K562 (cell line): ENCODE measurements at regions not wholly inside any gene's neighbourhood (a gene's known extent, or its start where the extent isn't known, plus 50 kb on each side); places are given as distances from the start of the nearest gene placed in this dataset.
A peak's percentile ranks its signal among the peaks of the same experiment; 100 is the strongest.

ENCODE experiments used
- ATAC-seq: fragments of 200-7000 bp; cut with Tn5 transposase; 3 replicates; pipeline ENCODE4 v1.9.1; 2020; ENCODE audit warnings: moderate library complexity
- BruUV-seq: library from RNA; stranded (reverse); fragments of 400-500 nt; replicated peaks from 2 replicates; lab custom pipeline; 2021; lab: Mats Ljungman, UMichigan
- CTCF ChIA-PET: fragments of 300-600 bp; formaldehyde crosslinking; extraction: SDS; loops from one replicate; lab custom pipeline; 2021; ENCODE audit warnings: low intra/inter-chr PET ratio; lab: Yijun Ruan, JAX
- POLR2A ChIA-PET: fragments of 300-600, 350-650 bp; sonication (Branson Sonifier 250); formaldehyde crosslinking; extraction: SDS; loops from one replicate; lab custom pipeline; 2021; ENCODE audit warnings: antibody characterized with exemption, inconsistent platforms; lab: Yijun Ruan, JAX
- DNase-seq, 4 experiments: peaks; one replicate each; pipeline versions ENCODE4 v3.0.0 to v3.0.0-alpha.2; 2011 to 2018; ENCODE audit warnings: low spot score in 3 of 4, mixed read lengths in 3 of 4; ENCODE audit errors: extremely low read depth in 1 of 4
- FAIRE-seq: peaks from 2 replicates; lab custom pipeline; 2011; peaks lifted over from hg19 to GRCh38; lab: Jason Lieb, UNC
- H2AFZ ChIP-seq: 2 replicates; pipeline ENCODE4 v1.6.0; 2011; ENCODE audit warnings: low read depth, low read length, control low read depth, inconsistent platforms
- H3K27ac ChIP-seq: fragments of 200-600 bp; 3 replicates; pipeline ENCODE4 v1.8.0; 2011; ENCODE audit warnings: low read depth, mild to moderate bottlenecking, control low read depth, inconsistent platforms, low read length, moderate library complexity, mixed read lengths; ENCODE audit errors: extremely low read depth
- H3K27me3 ChIP-seq, 2 experiments: fragments of 300-600 bp in 1 of 2; 2 replicates in 1 of 2; 3 replicates in 1 of 2; pipeline versions ENCODE4 v1.6.0 to v1.8.0; 2011; ENCODE audit warnings: inconsistent platforms in 2 of 2, low read length in 2 of 2, mild to moderate bottlenecking in 1 of 2, mixed read lengths in 1 of 2, moderate library complexity in 1 of 2; ENCODE audit not compliant: control insufficient read depth in 2 of 2, insufficient read depth in 2 of 2
- H3K36me3 ChIP-seq: fragments of 300-600 bp; 3 replicates; pipeline ENCODE4 v1.8.0; 2011; ENCODE audit warnings: mild to moderate bottlenecking, low read length, inconsistent platforms; ENCODE audit not compliant: control insufficient read depth, insufficient read depth
- H3K4me1 ChIP-seq, 2 experiments: fragments of 200-600 bp in 1 of 2; replicated peaks in 1 of 2; 2 replicates in 1 of 2; 3 replicates in 1 of 2; pipeline versions ENCODE4 v1.5.1 to v1.8.0; 2011; ENCODE audit warnings: inconsistent platforms in 2 of 2, low read length in 2 of 2, mild to moderate bottlenecking in 1 of 2, mixed read lengths in 1 of 2, moderate library complexity in 1 of 2; ENCODE audit not compliant: control insufficient read depth in 2 of 2, insufficient read depth in 2 of 2
- H3K4me2 ChIP-seq: 2 replicates; pipeline ENCODE4 v1.6.1; 2011; ENCODE audit warnings: low read length, control low read depth, inconsistent platforms, mixed read lengths; ENCODE audit not compliant: insufficient read depth
- H3K4me3 ChIP-seq: fragments of 200-600 bp; sonication (generic), shearing (Covaris generic); 2 replicates; pipeline ENCODE4 v1.5.1; 2016; ENCODE audit warnings: control low read depth, inconsistent platforms
- H3K79me2 ChIP-seq: fragments of 200-600 bp; 3 replicates; pipeline ENCODE4 v1.8.0; 2011; ENCODE audit warnings: low read length, inconsistent platforms; ENCODE audit not compliant: control insufficient read depth, insufficient read depth
- H3K9ac ChIP-seq, 2 experiments: 2 replicates each; pipeline versions ENCODE4 v1.6.0 to v1.6.1; 2011; ENCODE audit warnings: low read depth in 2 of 2, low read length in 2 of 2, control low read depth in 1 of 2, inconsistent platforms in 1 of 2, mild to moderate bottlenecking in 1 of 2, mixed read lengths in 1 of 2; ENCODE audit not compliant: insufficient read depth in 1 of 2
- H3K9me1 ChIP-seq: one replicate; pipeline ENCODE4 v1.6.0; 2011; ENCODE audit warnings: inconsistent platforms, mild to moderate bottlenecking, low read length, moderate library complexity; ENCODE audit not compliant: control insufficient read depth, insufficient read depth
- H3K9me3 ChIP-seq: replicated peaks from 2 replicates; pipeline ENCODE4 v1.5.1; 2011; ENCODE audit warnings: low read depth, low read length, inconsistent platforms; ENCODE audit not compliant: control insufficient read depth, insufficient read depth
- H4K20me1 ChIP-seq: replicated peaks from 2 replicates; pipeline ENCODE4 v1.6.1; 2011; ENCODE audit warnings: low read length, inconsistent platforms, mixed read lengths; ENCODE audit not compliant: control insufficient read depth, insufficient read depth
- DMBX1 ChIP-seq: fragments of 250-450 bp; sonication (Bioruptor Pico); IDR thresholded peaks from 2 replicates; pipeline ENCODE4 v1.8.0; 2022; ENCODE audit warnings: inconsistent platforms, mild to moderate bottlenecking, moderate library complexity, borderline replicate concordance
- FOXM1 ChIP-seq, 2 experiments: fragments of 450-650 bp in 1 of 2; sonication (generic) in 1 of 2; formaldehyde crosslinking in 1 of 2; IDR thresholded peaks; 2 replicates each; pipeline versions ENCODE4 v1.6.1 to v1.9.0; 2017 to 2022; ENCODE audit warnings: low read depth in 2 of 2, mild to moderate bottlenecking in 2 of 2, missing genetic modification reagents in 1 of 2, moderate library complexity in 1 of 2
- HDGF ChIP-seq: fragments of 450-650 bp; IDR thresholded peaks from 2 replicates; pipeline ENCODE4 v1.6.1; 2016
- HMG20B ChIP-seq: fragments of 250-450 bp; sonication (Bioruptor Pico); IDR thresholded peaks from 2 replicates; pipeline ENCODE4 v1.5.0; 2021; ENCODE audit warnings: mild to moderate bottlenecking
- MCM7 ChIP-seq, 2 experiments: fragments of 450-650 bp; IDR thresholded peaks; 2 replicates each; pipeline ENCODE4 v1.6.1; 2016 to 2018
- NFIC ChIP-seq: fragments of 450-650 bp; IDR thresholded peaks from 2 replicates; pipeline ENCODE4 v1.6.1; 2017; ENCODE audit warnings: mild to moderate bottlenecking, inconsistent platforms
- RBM34 ChIP-seq: fragments of 200-400 bp; formaldehyde crosslinking; IDR thresholded peaks from 2 replicates; pipeline ENCODE4 v1.6.1; 2018; ENCODE audit warnings: low read length, borderline replicate concordance; ENCODE audit not compliant: insufficient read depth
- SAFB2 ChIP-seq: fragments of 200-400 bp; formaldehyde crosslinking; IDR thresholded peaks from 2 replicates; pipeline ENCODE4 v1.6.1; 2018; ENCODE audit warnings: borderline replicate concordance, low read length, low read depth, moderate library complexity; ENCODE audit not compliant: severe bottlenecking
- ZNF445 ChIP-seq: fragments of 250-450 bp; sonication (Bioruptor Pico); IDR thresholded peaks from 2 replicates; pipeline ENCODE4 v1.4.0; 2020; ENCODE audit warnings: low read depth, mild to moderate bottlenecking, moderate library complexity
- ZNF668 ChIP-seq: fragments of 250-450 bp; sonication (Bioruptor Pico); IDR thresholded peaks from 2 replicates; pipeline ENCODE4 v1.8.0; 2022; ENCODE audit warnings: mild to moderate bottlenecking, inconsistent platforms
- WGBS: fragments of 100-300 bp; shearing (Covaris generic); methylation state at CpG from one replicate; pipeline ENCODE4 v1.1.6; 2016; ENCODE audit warnings: low coverage, mixed read lengths; ENCODE audit not compliant: insufficient coverage; ENCODE audit errors: missing lambda C conversion rate; 5-methylcytosine and 5-hydroxymethylcytosine counted together
- in situ Hi-C: fragments of 300-500 bp; cut with MboI; formaldehyde crosslinking; loops from 4 replicates; pipeline ENCODE4 v1.15.0; 2018; ENCODE audit warnings: inconsistent platforms, mixed read lengths
- intact Hi-C: fragments of 100-400 bp; cut with micrococcal nuclease; formaldehyde crosslinking; loops from 2 replicates; pipeline ENCODE4 v1.14.2; 2022

DNA sequence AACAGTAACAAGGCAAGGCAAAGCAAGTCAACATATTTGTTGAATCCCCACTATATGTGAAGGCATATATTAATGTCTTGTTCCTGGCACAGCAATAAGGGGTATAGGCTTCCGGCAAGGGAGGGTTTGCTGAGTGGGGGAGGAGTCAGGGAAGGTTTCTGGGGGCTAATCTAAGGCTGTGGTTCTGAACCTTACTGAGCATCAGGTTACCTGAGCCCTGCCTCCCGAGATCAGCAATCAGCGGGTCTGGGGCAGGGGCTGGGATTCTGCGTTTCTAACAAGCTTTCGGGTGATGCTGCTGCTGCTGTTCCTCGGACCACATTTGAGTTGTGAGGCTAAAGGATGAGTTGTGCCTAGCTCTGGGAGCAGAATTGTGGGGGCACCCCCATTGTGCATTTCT, 401.7 kb upstream of the SPRED2 start:
- BruUV-seq = no TSS peak
- no peaks in the 10 kb centered on the region for H3K79me2 ChIP-seq
- 74% methylated on average over 6 of the region's 6 CpGs for WGBS
- ChIA-PET CTCF (no interaction called here), POLR2A (no interaction called here)
- intact Hi-C loops = no loop called here
- H3K36me3 ChIP-seq = no peaks in the 10 kb centered on the region
- ATAC-seq = no peak
- no peak for FAIRE-seq
- H2AFZ ChIP-seq = 0 out of 2 replicates have a peak overlapping the region, but pooled peaks have one; percentile 4
- H3K4me2 ChIP-seq = no peak overlapping the region
- no peak for DNase-seq
- no peaks in the 10 kb centered on the region for H3K9me1 ChIP-seq
- no peak overlapping the region for H3K27ac ChIP-seq
- in situ Hi-C loops = no loop called here
- peaks cover 0 to 7% of the 10 kb centered on the region in 2 experiments; a peak in 2 of 5 replicates for H3K4me1 ChIP-seq
- no peak for TF ChIP-seq FOXM1 (IDR thresholded peaks at IDR 0.05; ENCODE audit: low read depth)
- no peak for TF ChIP-seq FOXM1 (CRISPR knock-in tag; IDR thresholded peaks at IDR 0.05; ENCODE audit: low read depth)
- no peak for TF ChIP-seq ZNF668 (CRISPR knock-in tag)
- TF ChIP-seq DMBX1 (CRISPR knock-in tag) = no peak
- no peak overlapping the region for H3K4me3 ChIP-seq
- no peaks in the 10 kb centered on the region for H3K27me3 ChIP-seq
- H3K9ac ChIP-seq = no peak overlapping the region
- H3K9me3 ChIP-seq = no peaks in the 10 kb centered on the region
- no peaks in the 10 kb centered on the region for H4K20me1 ChIP-seq

DNA sequence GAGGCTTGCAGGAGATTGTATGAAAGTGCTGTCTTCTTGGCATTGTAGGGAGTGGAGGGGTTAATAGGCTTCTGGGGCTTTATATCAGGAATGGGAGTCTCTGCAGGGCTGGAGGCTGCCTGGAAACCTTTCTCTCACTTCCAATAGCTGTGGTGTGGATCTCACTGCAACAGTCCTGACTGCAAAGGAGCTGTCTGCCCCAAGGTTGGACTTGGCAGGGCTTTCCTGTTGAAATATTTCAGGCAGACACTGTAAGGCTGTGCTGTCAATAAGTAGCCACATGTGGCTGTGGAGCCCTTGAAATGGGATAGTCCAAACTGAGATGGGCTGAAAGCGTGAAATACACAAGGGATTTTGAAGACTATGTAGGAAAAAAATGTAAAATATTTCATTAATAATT, 399.1 kb upstream of the SPRED2 start:
- ChIA-PET CTCF (no interaction called here), POLR2A (no interaction called here)
- Histone ChIP-seq H2AFZ (no peak overlapping the region), H3K27me3 (no peaks in the 10 kb centered on the region), H3K4me2 (no peak overlapping the region), H3K9ac (no peak overlapping the region), H3K9me3 (no peaks in the 10 kb centered on the region), H3K4me1 (peaks cover 0 to 5% of the 10 kb centered on the region in 2 experiments; a peak in 3 of 5 replicates), H3K36me3 (no peaks in the 10 kb centered on the region), H4K20me1 (no peaks in the 10 kb centered on the region), H3K4me3 (no peak overlapping the region), H3K27ac (no peak overlapping the region), H3K9me1 (no peaks in the 10 kb centered on the region), H3K79me2 (no peaks in the 10 kb centered on the region)
- TF ChIP-seq HDGF = no peak
- no peak for TF ChIP-seq ZNF445 (CRISPR knock-in tag)
- no peak for TF ChIP-seq HMG20B (CRISPR knock-in tag)
- TF ChIP-seq RBM34 = no peak
- TF ChIP-seq MCM7 (IDR thresholded peaks at IDR 0.05) = no peak
- TF ChIP-seq NFIC = no peak
- no peak for TF ChIP-seq SAFB2
- intact Hi-C loops (no loop called here), in situ Hi-C loops (no loop called here)
- no peak for DNase-seq
- no peak for ATAC-seq
- FAIRE-seq = no peak
- BruUV-seq = no TSS peak
- 10% methylated on average over 1 of the region's 1 CpG for WGBS
